ENCODE measurements at regions not wholly inside any gene's neighbourhood (a gene's known extent, or its start where the extent isn't known, plus 50 kb on each side); places are given as distances from the start of the nearest gene placed in this dataset.

DNA sequence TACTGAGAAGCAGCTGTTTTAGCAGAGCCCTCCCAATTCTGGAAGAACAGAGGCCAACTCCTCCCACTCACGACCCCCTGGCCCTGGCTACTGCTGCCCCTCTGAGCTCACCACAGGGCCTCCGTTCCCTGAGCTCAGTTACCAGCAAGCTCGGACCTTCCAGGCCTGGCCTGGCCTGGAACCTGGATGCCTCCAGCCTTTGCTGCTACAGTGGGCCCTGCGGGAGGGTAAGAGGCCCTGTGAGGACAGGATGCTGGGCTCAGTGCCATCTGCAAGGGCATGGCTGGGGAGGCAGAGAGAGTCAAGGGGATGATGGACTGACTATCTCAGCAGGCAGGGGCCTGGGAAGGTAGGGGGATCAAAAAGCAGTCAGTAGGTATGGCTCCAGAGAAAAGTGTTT is 209.9 kb upstream of the NCAM1 start:
- TF ChIP-seq, protein P1, sequence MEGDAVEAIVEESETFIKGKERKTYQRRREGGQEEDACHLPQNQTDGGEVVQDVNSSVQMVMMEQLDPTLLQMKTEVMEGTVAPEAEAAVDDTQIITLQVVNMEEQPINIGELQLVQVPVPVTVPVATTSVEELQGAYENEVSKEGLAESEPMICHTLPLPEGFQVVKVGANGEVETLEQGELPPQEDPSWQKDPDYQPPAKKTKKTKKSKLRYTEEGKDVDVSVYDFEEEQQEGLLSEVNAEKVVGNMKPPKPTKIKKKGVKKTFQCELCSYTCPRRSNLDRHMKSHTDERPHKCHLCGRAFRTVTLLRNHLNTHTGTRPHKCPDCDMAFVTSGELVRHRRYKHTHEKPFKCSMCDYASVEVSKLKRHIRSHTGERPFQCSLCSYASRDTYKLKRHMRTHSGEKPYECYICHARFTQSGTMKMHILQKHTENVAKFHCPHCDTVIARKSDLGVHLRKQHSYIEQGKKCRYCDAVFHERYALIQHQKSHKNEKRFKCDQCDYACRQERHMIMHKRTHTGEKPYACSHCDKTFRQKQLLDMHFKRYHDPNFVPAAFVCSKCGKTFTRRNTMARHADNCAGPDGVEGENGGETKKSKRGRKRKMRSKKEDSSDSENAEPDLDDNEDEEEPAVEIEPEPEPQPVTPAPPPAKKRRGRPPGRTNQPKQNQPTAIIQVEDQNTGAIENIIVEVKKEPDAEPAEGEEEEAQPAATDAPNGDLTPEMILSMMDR (IDR thresholded peaks at IDR 0.05; ENCODE audit: low read length, missing control alignments), result no peak
- DNase-seq (ENCODE audit: low read depth), result no peak
- no peak overlapping the region for H3K4me3 ChIP-seq (replicated peaks; ENCODE audit: low read depth, low read length)

DNA sequence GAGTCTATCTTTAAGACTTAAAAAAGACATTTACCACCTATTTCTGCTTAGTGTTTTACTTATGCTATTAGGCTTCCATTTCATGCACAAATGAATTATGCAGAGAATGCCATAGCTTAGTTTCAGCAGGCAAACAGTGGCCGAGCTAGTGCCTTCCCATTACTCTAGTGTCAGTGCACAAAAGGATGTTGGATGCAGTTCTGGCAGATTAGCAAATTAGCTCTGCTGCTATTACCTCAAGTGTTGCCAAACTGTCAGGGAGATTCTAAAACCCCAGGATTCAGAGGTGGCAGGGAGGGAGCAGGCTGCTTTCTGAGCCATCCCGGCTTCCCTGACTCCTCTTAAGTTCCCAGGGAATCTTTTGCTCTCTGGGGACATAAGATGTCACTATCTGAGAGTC is 209.4 kb upstream of the NCAM1 start:
- no peak for DNase-seq (ENCODE audit: low read depth)
- TF ChIP-seq, protein P1 (IDR thresholded peaks at IDR 0.05; ENCODE audit: low read length, missing control alignments), result no peak
- H3K4me3 ChIP-seq (replicated peaks; ENCODE audit: low read depth, low read length), result no peak overlapping the region

DNA sequence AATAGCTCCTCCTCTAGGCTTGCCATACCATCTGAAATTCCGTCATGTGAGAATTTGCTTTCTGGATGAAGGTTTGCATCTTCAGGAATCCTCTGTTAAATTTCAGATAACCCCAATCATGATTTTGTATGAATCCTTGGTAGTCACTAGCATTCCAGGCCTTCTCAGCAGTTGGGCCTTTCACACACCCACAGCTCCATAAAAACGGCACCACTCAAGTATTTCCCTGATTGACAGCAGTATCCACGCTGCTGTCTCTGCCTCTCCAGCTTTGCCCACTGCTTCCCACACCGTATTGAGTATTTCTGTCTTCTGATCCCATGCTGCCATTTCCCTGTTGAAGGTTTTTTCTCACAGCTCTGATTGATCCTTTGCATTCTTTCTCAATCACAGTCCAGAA is 208.7 kb upstream of the NCAM1 start:
- TF ChIP-seq, protein P1 (IDR thresholded peaks at IDR 0.05; ENCODE audit: low read length, missing control alignments), result no peak
- no peak for DNase-seq (ENCODE audit: low read depth)

DNA sequence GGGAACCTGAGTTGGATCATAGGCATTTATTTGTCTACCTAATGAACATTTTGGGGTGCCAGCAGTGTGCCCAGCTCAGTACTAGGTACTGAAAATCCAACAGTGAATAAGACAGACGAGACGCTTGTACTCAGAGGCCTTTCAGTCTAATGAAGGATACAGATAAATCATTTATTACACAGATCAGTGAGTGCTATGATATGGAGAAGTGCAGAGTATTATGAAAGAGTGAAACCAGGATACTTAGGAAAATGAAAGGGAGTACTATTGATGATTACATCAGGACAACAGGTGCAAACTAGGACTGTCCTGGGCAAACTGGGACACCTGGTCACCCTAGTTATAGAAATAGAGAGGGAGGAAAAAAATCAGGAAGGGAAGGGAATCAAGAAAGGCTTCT is 207.5 kb upstream of the NCAM1 start:
- no peak for DNase-seq (ENCODE audit: low read depth)
- H3K4me3 ChIP-seq (replicated peaks; ENCODE audit: low read depth, low read length), result no peak overlapping the region
- TF ChIP-seq, protein P1 (IDR thresholded peaks at IDR 0.05; ENCODE audit: low read length, missing control alignments), result no peak

More for the DNA sequence above, 208.7 kb upstream of the NCAM1 start:
- no peak overlapping the region for H3K4me3 ChIP-seq (replicated peaks; ENCODE audit: low read depth, low read length)

DNA sequence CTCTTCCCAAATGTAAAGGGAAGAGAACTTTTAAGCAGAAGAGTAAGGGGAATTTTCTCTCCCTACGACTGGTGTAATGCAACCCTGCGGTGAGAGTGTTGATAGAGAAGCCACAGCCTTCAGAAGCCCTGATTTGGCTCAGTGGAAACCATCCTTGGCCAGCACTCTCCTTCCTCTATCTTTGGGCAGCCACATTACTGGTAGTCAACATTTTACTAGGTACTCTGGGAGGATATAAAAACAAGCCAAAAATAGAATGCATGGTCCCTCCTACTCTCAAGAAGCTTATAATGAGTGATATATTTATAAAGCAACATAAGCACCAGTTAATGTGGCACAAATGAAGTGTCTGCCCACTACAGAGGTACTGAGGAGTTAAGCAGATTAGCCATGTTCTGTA is 201.8 kb upstream of the NCAM1 start:
- no peak overlapping the region for H3K4me3 ChIP-seq (replicated peaks; ENCODE audit: low read depth, low read length)
- TF ChIP-seq, protein P1 (IDR thresholded peaks at IDR 0.05; ENCODE audit: low read length, missing control alignments), result no peak
- no peak for DNase-seq (ENCODE audit: low read depth)

DNA sequence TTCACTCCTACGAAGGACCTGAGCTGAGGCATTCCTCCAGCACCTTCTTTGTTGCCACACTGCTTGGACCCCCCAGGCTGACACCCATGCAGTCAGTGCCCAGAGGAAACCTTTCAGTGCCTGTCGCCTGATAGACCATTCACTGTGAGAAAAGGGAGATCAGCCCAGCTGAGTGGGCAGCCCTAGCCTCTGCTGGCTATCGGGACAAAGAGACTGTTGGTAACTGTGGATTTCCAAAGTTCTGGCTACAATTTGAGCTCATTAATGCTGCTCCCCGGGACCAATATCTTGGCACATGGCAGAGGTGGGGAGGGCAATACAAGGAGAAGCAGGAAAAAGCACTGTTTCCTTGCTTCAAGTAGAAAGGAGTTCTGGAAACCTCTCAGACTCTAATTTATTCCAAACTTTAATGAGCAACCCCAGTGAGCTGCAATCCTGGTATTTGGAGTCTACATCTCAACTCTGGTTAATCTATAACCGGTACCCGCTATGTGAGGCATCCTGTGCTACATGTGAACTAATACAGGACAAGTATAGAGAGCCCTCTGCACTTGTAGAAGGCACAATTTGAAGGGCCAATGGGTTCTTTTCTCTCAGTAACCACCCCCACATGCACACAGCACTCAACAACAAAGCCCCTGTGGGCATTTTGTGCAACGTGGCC is 200.7 kb upstream of the NCAM1 start:
- TF ChIP-seq, protein P1 (IDR thresholded peaks at IDR 0.05; ENCODE audit: low read length, missing control alignments), result no peak
- no peak for DNase-seq (ENCODE audit: low read depth)
- H3K4me3 ChIP-seq (replicated peaks; ENCODE audit: low read depth, low read length), result no peak overlapping the region
